ENCODE measurements at regions not wholly inside any gene's neighbourhood (a gene's known extent, or its start where the extent isn't known, plus 50 kb on each side); places are given as distances from the start of the nearest gene placed in this dataset. TPM values are rescaled to one million over a fixed set of nuclear protein-coding genes. Genes with fewer than 3 reads are reported as not detected.

- no peak for ATAC-seq
- intact Hi-C loops (cut with micrococcal nuclease): no loop called here
- DNase-seq: no peak
Measured at GRCh38 chr2:184520441-184520840, 77.9 kb upstream of the ZNF804A start.

DNA sequence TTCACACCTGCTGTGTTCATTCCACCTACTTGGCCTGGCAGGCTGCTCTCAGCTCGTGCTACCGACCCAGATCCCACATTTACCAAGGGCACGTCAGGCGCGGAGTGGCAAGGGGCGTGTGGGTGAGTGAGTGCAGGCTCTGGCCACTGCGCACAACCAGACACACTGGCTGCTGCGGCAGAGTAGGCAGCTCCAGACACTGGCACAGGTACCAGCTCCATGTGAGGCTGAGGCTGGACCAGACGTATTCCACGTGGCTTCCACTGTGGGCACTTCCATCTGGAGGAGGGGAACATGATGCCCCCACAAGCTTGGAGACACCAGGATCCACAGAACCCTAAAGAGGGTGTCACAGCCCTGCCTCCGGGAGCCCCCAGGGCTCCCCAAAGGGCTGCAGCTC is 74.6 kb upstream of the ZNF804A start:
- DNase-seq: no peak
- intact Hi-C loops (cut with micrococcal nuclease): no loop called here
- no peak for ATAC-seq

DNA sequence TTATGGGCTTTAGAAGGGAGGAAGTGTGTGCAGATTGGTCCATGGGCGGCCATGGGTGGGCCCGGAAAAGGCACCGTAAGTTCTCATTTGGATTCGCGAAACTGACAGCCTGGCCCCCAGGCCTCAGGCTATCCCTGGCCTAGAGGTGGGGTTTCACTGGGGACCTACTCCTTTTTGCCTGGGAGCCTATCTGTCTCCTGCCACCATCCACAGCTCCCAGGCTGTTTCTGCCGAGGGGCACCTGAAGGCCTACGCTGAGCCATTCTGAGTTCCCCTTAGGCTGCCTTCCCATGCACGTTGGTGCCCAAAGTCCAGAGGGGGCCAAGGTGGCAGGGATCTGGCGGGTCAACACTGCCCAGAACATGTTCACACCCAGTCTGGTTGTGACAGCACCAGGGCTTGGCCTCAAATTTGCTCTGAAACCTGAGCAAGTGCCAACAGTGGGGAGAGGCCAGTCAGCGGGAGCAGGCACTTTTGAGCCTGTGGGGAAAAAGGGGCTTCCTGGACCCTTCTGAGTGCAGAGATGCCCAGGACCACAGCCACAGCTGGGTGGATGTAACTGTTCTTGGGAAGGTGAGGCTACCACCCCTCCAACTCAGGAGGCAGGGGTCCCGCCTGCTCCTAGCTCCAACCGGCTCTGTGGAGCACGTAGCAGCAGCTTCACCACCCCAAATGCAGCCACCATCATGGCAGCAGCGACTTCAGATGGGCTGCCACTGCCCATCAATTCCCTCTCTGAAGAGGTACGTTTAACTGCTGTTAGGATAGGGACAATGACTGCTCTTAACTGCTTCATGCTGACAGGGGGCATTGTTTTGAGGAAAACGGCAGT is 73.6 kb upstream of the ZNF804A start:
- intact Hi-C loops (cut with micrococcal nuclease): no loop called here
- DNase-seq: no peak
- ATAC-seq: no peak

GRCh38 chr2:184527058-184527457 is 71.3 kb upstream of the ZNF804A start:
- DNase-seq (no peak), ATAC-seq (no peak)
- intact Hi-C loops (cut with micrococcal nuclease): no loop called here

DNA sequence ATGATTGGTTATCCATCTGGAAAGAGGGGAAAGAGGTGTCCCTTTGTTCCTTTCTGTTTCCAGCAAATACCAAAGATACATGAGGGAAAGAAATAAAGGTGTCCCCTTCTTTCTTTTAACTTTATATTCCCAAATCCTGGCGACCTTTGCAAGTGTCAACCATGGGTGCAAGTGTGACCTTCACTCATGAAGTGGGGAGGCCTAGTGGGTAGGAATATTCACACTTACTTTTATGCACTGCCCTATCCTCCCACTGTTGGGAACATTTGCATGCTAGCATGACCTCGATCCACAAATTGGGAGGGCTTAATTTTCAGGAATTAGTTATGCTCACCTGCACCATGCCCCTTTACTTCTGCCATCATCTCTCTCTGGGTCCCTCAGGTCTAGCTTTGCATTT is 70.2 kb upstream of the ZNF804A start:
- no peak for DNase-seq
- intact Hi-C loops (cut with micrococcal nuclease): no loop called here
- no peak for ATAC-seq

GRCh38 chr2:184530239-184530638 is 68.1 kb upstream of the ZNF804A start:
- DNase-seq (peak; percentile 2), ATAC-seq (no peak)
- intact Hi-C loops (cut with micrococcal nuclease): no loop called here

DNA sequence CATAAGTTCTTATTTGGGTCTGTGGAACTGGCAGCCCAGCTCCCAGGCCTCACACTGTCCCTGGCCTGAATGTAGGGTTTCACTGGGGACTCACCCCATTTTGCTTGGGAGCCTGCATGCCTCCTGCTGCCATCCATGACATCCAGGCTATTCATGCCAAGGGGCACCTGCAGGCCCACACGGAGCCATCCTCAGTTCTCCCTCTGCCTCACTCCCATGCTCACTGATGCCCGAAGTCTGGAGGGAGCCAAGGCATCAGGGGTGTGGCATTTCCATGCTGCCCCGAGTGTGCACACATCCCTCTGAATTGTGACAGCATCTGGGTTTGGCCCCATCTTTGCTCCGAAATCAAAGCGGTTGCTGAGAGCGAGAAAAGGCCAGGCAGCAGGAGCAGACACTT is 67.4 kb upstream of the ZNF804A start:
- intact Hi-C loops (cut with micrococcal nuclease): no loop called here
- DNase-seq: peak; percentile 5
- ATAC-seq: no peak

DNA sequence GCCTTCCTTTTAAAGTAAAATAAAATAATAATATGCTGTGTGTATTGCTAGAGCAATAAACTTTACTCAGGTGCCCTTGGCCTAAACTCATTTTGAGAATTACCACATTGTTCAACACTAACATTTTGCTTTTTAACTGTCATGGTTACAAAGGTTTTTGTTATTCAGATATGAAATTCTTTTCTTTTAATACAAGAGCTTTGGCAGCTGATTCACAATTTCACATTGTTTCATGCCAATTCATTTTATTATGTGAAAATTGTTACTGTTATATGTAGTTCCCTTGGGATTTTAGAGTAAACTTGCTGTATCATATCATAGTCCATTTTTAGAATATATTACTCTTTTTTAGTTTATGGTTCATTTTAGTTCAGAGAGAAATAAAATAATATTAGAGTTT is 65.8 kb upstream of the ZNF804A start:
- intact Hi-C loops (cut with micrococcal nuclease): no loop called here
- DNase-seq: no peak
- ATAC-seq: no peak

- ATAC-seq (no peak), DNase-seq (no peak)
- intact Hi-C loops (cut with micrococcal nuclease): no loop called here
Measured at GRCh38 chr2:184534986-184535385, 63.3 kb upstream of the ZNF804A start.

- intact Hi-C loops (cut with micrococcal nuclease): no loop called here
Measured at GRCh38 chr2:184540246-184540789, 58.0 kb upstream of the ZNF804A start.

GRCh38 chr2:184541591-184541990 is 56.7 kb upstream of the ZNF804A start:
- intact Hi-C loops (cut with micrococcal nuclease): no loop called here
- no peak for ATAC-seq
- no peak for DNase-seq

More at GRCh38 chr2:184540246-184540789, 58.0 kb upstream of the ZNF804A start:
- no peak for ATAC-seq
- DNase-seq: no peak

- ATAC-seq (no peak), DNase-seq (no peak)
- intact Hi-C loops (cut with micrococcal nuclease): no loop called here
Measured at GRCh38 chr2:184543832-184544231, 54.5 kb upstream of the ZNF804A start.

Small RNA genes in the stretch of these regions (microRNA-seq; reads per million reads assigned to microRNA genes)
- not detected for gene MIR548AE1 (ENCODE audit: borderline number of aligned reads)

Measured in left ventricle myocardium superior (tissue), 1 donor.